HS-27A (cell line): ENCODE measurements at regions not wholly inside any gene's neighbourhood (a gene's known extent, or its start where the extent isn't known, plus 50 kb on each side); places are given as distances from the start of the nearest gene placed in this dataset.
"Not testable (repeated sequence)": the region's sequence is repeated elsewhere in the genome, so short reads cannot be mapped to it uniquely, and the experiment has no call there.

Experiments used
- DNase-seq: peaks from one replicate; pipeline ENCODE4 v3.0.0-alpha.2; 2012; ENCODE audit warnings: low read depth, missing footprints

DNA sequence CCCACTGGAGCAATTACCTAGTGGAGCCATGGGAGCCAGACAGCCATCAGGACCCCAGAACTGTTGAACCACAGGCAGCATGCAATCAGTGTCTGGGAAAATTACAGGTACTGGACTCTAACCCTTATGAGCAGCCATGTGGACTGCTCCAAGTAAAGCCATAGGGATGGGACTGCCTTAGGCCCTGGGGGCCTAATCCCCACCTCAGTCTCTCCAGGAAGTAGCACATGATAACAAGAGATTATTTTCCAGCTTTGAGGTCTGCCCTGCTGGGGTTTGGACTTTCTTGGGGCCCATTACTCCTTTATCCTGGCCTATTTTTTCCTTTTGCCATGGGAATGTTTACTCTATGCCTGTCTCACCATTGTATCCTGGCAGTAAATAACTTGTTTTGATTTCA, 226.8 kb downstream of the AEBP2 start:
- no peak for DNase-seq

DNA sequence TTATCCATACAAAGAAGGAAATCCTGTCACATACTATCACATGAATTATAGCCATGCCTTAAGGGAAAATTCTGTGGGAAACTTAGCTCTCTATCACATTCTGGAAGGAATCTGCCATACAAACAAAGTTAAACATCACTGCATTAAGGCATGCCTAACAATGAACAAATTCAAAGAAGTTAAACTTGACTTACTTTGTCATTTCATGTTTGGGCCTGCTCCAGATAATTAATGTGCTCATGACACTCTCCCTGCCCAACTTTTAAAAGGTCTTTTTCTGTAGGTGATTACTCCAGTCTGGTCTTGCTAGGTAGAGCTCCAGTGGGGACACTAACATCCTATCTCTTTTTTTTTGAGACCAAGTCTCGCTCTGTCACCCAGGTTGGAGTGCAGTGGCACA, 230.5 kb downstream of the AEBP2 start:
- DNase-seq = no peak

DNA sequence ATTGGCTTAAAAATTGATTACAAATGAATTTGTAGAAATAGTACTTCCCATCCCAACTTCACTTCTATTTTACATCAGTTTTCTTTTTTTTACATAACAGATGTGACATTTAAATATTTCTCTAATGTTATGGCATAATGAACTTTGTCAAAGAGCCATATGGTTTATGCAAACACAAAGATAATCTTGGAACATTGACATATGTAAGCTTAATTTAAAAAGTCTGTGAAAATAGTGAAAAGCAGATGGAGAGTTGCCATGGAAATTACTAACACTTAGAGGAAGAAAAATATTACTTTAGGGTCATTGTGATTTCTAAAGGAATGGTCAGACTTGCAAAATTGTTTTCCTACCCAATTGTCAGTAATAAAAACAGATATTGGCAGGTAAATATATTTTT, 232.4 kb downstream of the AEBP2 start:
- DNase-seq = no peak

DNA sequence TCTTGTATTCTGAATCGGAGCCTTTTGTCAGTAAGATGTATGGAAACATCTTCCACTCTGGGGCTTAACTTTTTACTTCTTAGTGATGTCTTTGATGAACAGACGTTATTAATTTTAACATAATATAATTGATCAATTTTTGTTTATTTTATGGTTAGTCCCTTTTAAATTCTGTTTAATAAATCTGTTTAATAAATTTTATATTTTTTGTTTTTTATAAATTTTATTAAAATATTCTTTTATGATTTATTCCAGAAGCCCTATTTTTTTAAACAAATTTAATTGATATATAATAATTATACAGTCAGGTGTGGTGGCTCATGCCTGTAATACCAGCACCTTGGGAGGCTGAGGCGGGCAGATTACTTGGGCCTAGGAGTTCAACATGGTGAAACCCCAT, 235.1 kb downstream of the AEBP2 start:
- no peak for DNase-seq

DNA sequence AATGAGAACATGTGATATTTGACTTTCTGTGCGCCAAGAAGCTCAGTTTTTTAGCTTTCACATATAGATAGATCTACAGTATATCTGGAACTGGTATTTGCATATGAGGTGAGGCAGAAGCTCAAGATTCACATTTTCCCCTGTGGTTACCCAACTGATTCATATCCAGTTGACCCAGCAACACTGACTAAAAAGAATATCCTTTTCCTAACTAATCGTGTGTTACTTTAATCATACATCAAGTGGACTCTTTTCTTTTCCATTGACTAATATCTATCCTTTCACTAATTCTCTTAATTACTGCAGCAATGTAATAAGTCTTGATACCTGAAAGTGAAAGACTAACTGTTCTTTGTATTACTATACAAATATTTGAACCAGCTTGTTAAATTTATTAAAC, 236.1 kb downstream of the AEBP2 start:
- DNase-seq = no peak

DNA sequence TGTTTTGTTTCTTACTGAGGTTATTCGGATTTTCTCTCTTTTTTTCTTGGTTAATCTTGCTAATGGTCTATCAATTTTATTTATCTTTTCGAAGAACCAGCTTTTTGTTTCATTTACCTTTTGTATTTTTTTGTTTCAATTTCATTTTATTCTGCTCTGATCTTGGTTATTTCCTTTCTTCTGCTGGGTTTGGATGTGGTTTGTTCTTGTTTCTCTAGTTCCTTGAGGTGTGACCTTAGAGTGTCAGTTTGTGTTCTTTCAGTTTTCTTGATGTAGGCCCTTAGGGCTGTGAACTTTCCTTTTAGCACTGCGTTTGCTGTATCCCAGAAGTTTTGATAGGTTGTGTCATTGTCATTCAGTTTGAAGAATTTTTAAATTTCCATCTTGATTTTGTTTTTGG, 239.2 kb downstream of the AEBP2 start:
- DNase-seq = not testable (repeated sequence)

DNA sequence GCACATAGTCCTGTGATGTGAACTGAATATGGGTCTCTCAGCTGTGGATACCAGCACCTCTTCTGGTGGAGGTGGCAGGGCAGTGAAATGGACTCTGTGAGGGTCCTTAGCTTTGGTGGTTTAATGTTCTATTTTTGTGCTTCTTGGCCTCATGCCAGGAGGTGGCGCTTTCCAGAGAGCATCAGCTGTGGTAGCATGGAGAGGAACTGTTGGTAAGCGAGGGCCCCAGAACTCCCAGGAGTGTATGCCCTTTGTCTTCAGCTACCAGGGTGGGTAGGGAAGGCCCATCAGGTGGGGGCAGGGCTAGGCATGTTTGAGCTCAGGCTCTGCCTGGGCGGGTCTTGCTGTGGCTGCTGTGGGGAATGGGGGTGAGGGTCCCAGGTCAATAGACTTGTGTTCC, 241.7 kb downstream of the AEBP2 start:
- no peak for DNase-seq

DNA sequence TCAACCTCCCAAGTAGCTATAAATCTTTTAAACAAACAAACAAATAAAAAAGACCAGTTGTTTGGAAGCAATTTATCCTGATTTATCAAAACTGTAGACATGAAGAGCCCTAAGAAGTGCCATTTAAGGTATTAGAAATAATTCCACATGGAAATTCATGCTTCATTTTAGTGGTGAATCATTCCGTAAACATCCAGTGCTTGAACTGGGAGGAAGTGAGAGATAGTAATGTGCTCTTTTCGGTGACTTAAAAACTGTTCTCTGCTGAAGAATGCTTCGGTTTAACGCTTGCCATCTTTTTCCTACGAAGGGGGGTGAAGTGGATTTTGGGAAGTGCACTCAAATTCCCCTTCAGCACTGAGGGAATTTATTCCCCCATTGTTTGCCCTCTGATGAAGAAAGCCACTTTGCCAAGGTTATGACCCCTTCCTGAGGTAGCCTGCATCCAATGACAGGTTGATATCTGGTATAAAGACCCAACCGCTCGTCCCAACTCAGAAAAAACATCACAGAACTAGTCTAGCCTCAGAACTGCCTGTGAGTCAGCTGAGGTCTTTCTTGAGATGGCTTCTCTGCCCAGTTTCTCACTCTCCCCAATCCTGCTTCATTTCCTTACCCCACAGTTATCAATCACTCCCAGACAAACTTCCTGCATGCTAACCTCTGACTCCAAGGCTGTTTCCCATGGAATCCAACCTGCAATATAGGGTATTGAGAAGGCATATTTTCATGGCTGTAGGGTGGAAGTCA, 244.1 kb downstream of the AEBP2 start:
- DNase-seq = peak; percentile 79

DNA sequence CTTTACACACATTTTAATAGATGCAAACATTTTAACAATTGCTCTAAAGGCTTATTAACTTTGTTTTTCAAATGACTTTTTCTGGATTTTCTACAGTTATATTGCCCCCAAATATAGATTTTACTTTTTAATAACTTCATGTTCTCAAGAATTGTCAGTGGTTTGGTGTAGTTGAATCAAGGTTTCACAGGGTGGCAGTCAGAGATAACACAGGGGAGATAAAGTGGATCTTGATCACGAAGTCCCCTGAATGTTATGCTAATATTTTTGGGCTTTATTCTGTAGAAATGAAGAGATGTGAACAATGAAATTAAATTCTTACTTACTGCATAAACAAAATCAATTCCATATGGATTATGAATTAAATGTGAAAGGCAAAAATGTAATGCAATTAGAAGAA, 248.1 kb downstream of the AEBP2 start:
- DNase-seq = no peak

DNA sequence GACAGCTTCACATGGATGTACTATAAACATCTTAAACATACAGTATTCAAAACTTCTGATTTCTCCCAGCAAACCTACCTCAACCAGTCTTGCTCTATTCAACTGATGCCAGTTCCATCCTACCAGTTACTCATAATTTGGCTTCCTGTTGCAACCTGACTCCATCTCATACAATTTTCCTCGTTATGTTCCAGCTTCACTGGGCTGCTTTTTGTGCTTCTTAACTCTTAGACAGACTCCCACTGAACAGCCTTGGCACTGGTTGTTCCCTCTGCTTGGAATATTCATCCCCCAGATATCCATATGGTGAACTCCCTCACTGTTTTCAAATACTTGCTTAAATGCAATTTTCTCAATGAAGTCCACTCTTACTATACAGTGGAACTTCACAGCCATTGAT, 249.2 kb downstream of the AEBP2 start:
- no peak for DNase-seq

DNA sequence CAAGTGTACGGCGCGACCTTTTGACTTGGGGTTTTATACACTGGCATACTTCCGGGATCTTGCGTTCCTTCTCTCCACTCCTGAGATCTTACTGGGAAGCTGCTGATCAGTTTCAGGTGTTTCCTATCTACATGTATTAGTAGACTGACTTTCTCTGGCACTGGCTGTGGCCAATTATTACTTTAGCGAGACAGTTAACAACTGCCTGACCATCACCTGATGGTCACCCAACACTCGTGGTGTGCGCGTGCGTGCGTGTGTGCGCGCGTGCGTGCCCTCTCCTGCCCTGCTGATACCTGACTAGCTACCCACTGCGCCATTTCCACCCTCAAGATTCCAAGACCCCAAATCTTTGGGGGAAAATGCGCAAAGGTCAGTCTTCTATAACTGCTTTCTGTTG, 249.9 kb downstream of the AEBP2 start:
- DNase-seq = no peak

DNA sequence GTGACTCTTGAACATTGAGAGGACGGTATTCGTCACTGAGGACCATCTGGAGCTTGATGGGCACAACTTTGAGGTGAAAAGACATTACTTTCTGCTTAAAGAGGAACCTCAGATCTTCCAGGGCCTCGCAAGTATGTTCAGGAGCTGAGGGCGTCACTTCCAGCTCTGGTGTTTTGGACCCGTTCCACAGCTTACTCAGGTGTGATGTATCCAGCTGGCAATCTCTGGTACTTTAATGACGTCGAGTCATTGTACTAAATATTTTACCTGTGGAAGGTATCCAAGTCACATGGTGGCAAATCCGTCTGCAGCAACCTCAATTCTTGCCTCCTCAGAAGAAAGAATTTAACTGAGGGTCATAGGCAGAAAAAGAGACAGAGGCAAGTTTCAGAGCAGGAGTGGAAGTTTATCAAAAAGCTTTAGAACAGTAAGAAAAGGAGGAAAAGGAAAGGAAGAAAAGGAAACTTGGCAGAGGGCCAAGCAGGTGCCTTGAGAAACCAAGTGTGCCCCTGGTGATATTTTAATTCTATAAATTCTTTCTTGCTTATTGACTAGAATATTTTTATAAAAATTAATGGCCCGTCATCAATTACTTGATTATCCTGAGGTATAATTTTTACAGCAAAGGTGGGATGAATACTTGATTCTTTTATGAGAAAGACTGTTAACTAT, 250.6 kb downstream of the AEBP2 start:
- no peak for DNase-seq

DNA sequence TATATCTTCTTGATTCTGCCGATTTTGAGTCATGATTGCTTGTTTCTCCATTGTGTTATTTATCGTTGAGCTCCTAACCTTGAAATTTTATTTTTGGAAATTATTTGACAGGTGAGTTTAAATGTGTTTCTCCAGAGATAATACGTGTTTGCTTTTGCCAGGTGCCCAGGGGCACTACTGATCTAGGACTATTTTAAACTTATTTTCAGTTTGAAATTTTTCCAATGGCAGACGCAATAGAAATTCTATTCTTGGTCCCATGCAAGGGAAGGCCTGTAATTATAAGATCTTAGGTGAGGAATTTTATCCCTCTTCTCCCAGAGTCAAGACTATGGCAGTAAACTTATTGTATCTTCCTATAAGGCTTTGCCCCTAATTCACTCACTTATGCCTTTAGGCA, 252.8 kb downstream of the AEBP2 start:
- DNase-seq = no peak

DNA sequence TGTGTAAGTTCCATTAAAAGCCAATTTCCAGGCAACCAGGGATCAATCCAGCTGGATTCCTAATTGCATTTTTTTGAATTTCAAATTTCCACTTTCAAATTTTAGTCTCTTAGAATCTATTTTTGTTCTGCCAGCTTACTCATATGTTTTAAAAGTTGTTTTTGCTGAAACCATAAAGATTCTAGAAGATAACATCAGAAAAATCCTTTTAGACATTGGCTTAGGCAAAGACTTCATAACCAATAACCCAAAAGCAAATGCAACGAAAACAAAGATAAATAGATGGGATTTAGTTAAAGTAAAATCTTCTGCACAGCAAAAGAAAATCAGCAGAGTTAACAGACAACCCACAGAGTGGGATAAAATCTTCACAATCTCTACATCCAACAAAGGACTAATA, 253.3 kb downstream of the AEBP2 start:
- no peak for DNase-seq

DNA sequence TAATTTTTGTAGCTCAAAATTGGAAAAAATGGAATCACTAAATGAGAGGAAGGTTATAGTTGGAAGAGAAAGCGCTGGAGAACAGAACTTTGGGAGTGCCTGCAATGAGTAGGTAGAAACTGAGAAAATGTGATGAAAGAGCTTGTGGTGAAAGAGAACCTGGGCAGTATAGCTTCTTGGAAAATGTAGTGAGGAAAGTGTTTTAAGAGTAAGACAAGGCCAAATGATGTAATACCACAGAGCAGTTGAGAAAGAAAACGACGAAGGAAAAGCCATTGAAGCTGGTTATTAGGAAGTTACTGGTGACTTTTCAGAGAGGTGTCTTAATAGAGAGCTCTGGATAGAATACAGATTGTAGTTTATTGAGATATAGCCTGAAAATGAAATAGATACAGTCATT, 255.3 kb downstream of the AEBP2 start:
- no peak for DNase-seq

DNA sequence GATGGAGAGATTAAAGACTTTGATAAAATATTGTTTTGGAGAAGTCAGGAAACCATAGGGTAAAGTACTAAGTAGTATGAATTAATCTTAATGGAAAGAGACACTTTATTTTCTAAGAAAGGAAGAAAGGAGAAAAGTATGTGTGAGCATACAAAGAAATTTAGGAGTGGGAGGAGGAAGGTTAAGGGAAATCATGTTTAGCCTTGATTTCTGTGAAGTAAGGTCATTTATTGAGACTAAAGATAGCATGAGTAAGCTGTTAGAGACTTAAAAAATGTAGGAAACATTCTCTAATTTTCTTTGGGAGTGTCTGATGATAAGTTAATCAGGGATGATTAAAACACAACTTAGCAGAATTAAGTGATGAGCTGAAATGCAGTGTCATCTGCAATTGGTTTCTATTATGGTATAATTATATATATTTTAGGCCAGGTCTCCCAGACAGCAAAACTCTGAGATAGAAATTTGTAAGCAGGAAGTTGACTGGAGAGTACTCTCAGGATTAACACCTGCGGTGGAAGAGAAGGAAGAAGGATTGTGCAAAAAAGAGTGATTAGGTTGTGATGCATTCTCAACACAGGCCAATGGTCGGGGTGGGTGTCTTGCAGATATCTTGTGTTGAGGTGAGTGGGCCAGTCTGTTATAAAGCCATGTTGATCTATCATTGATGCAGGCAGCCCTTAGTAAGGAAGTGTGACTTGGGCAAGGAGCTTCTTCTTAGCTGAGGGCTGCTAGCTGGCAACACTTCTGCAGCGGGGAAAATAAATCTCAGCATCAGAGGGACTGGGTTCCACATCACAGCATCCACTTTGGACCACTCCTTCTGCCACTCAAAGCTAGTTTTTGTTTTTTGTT, 256.2 kb downstream of the AEBP2 start:
- DNase-seq = no peak

DNA sequence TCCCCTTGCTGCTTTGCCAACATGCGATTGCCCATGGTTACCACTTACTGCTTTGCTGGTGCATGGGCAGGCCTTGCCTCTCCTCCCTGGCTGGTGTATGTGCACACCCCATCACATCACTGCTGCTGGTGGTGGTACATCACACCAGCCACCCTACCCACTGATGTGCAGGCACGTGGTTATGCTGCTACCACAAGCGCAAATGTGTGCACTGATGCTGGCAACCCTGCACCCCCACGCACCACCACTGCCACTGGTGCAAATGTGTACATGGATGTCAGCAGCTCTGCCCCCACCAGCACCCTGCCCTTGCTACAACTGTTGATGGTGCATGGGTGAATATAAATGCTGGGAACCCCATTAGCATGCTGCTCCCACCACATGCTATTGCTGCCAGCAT, 261.7 kb downstream of the AEBP2 start:
- no peak for DNase-seq

DNA sequence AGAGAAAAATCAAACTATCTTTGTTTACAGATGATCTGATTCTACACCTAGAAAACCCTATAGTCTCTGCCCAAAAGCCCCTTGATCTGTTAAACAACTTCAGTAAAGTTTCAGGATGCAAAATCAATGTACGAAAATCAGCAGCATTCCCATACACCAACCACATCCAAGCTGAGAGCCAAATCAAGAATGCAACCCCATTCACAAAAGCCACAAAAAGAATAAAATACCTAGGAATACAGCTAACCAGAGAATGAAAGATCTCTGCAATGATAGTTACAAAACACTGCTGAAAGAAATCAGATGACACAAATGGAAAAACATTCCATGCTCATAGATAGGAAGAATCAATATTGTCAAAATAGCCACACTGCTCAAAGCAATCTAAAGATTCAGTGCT, 265.7 kb downstream of the AEBP2 start:
- no peak for DNase-seq

DNA sequence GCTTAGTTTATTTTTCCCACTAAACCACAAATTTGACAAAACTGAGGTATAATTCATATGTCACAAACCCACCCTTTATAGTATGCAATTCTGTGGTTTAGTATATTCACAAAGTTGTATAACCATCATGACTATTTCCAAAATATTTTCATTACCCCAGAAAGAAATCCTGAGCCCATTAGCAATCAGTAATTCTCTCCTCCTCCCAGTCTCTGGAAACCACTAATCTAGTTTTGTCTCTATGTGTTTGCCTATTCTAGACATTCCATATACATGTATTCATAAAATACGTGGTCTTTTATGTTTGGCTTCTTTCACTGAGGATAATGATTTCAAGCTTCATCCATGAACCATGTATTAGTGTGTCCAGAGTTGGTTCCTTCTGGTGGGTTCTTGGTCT, 267.6 kb downstream of the AEBP2 start:
- DNase-seq = no peak

DNA sequence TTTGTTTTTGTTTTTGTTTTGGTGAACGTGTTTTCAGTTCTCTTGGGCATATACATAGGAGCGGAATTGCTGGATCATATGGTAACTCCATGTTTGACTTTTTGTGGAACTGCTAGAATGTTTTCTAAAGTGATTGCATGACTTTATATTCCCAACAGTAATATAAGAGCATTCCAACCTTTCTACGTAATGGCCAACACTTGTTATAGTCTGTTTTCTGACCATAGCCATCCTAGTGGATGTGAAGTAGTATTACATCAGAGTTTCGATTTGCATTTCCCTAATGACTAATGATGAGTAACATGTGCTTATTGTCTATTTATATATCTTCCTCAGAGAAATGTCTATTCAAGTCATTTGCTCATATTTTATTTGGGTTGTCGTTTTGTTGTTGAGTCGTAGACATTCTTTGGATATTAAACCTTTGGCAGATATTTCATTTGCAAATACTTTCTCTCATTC, 268.7 kb downstream of the AEBP2 start:
- no peak for DNase-seq

DNA sequence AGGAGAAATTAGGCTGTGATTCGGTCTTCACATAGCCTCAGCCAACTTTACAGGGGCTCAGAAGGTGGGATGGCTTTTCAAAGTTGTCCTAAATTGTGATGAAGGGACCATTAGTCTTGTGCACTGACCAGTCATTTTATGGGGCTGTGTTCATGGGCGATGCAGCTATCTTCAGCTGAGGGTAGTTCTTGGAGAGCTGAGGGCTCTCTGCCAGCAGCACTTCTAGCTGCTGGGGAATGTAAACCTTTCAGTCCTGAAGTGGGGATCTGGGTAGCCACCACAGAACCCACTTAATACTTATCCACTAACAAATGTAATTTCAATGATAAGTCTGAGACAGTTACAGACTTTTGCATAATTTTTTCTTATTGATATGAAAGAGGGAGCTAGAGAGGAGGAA, 270.6 kb downstream of the AEBP2 start:
- DNase-seq = no peak

DNA sequence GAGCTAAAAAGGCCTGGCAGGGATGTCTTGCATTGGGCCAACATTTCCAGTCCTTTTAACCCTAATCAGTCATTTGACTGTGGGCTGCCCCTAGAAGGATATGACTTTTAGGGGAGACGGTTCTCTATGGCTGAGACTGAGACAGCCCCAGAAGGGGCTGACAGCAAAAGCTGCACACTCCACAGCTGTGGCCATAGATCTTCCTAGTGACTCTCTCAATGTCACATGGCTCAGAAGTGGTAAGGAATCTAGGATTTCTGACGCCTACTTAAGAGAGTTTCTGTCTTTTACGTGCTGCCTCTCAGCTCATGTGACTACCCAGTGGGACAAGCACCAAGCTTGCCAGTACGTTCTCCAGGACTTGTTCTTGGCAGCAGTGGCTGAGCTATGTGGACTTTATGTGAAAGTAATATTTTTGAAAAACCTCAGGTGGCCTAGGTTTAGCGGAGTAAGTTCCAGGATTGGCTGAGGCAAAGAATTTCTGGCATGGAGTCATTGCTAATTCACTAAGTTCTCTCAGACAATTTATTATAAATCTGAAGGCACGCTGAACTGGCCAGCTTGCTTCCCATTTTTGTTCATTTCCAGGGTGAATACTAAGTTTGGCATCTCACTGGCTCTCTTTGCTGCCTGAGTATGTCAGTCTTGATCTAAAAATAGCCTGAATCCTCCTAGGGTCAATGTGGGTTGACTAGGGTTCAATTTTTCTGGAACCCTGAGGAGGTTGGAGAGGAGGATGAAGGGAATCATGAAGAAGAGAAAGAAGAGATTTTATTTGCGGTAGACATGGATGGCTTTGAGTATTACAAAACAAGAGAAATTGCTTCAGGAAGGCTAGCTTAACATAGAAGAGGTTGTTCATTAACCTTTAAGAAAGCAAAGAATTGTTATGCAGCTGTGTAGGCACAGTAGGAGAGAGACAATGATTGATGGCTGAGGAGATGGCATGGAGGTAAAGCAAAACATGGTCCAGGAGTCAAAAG, 271.8 kb downstream of the AEBP2 start:
- DNase-seq = no peak
